SK-N-SH (cell line): ENCODE measurements at regions not wholly inside any gene's neighbourhood (a gene's known extent, or its start where the extent isn't known, plus 50 kb on each side); places are given as distances from the start of the nearest gene placed in this dataset.

Source experiments
- CTCF ChIA-PET: fragments of 300-600, 350-600 bp; formaldehyde crosslinking; extraction: SDS; loops from one replicate; lab custom pipeline; 2021; lab: Yijun Ruan, JAX
- POLR2A ChIA-PET: fragments of 350-600 bp; sonication (Branson Sonifier 250); formaldehyde crosslinking; extraction: SDS; loops from one replicate; lab custom pipeline; 2020; ENCODE audit warnings: antibody characterized with exemption, inconsistent platforms; lab: Yijun Ruan, JAX
- DNase-seq: peaks from one replicate; pipeline ENCODE4 v3.0.0; 2012
- H2AFZ ChIP-seq: fragments of 200-600 bp; sonication (generic); 2 replicates; pipeline ENCODE4 v1.8.1; 2016; ENCODE audit warnings: antibody characterized with exemption, mild to moderate bottlenecking, low read depth
- H3F3A ChIP-seq: fragments of 200-600 bp; sonication (generic); replicated peaks from 2 replicates; pipeline ENCODE3; 2016; ENCODE audit warnings: antibody characterized with exemption, mild to moderate bottlenecking; ENCODE audit not compliant: insufficient read depth
- H3K27ac ChIP-seq, 2 experiments: fragments of 200-500 bp in 1 of 2; fragments of 200-600 bp in 1 of 2; sonication (Bioruptor generic) in 1 of 2; sonication (generic), shearing (Covaris generic) in 1 of 2; 2 replicates each; pipeline versions ENCODE4 v1.5.1 to v1.6.1; 2014 to 2016; ENCODE audit warnings: low read depth in 2 of 2, inconsistent platforms in 1 of 2, low read length in 1 of 2, mild to moderate bottlenecking in 1 of 2, mixed read lengths in 1 of 2
- H3K27me3 ChIP-seq: fragments of 200-600 bp; sonication (generic), shearing (Covaris generic); 2 replicates; pipeline ENCODE4 v1.6.1; 2016; ENCODE audit warnings: mixed run types; ENCODE audit not compliant: insufficient read depth
- H3K36me3 ChIP-seq, 2 experiments: fragments of 200-500 bp in 1 of 2; fragments of 200-600 bp in 1 of 2; sonication (Bioruptor generic) in 1 of 2; sonication (generic) in 1 of 2; replicated peaks in 1 of 2; 2 replicates each; pipeline versions ENCODE3 to v1.5.1; 2014 to 2016; ENCODE audit warnings: low read length in 1 of 2, mild to moderate bottlenecking in 1 of 2; ENCODE audit not compliant: insufficient read depth in 2 of 2, control insufficient read depth in 1 of 2
- H3K4me1 ChIP-seq, 2 experiments: fragments of 200-500 bp in 1 of 2; fragments of 200-600 bp in 1 of 2; sonication (Bioruptor generic) in 1 of 2; sonication (generic), shearing (Covaris generic) in 1 of 2; 2 replicates each; pipeline versions ENCODE4 v1.5.1 to v1.6.1; 2014 to 2016; ENCODE audit warnings: low read depth in 1 of 2, low read length in 1 of 2, mixed run types in 1 of 2; ENCODE audit not compliant: insufficient read depth in 2 of 2, control insufficient read depth in 1 of 2
- H3K4me2 ChIP-seq: fragments of 200-600 bp; sonication (generic), shearing (Covaris generic); 2 replicates; pipeline ENCODE4 v1.6.1; 2017; ENCODE audit warnings: mixed run types
- H3K4me3 ChIP-seq, 2 experiments: fragments of 200-500 bp in 1 of 2; fragments of 200-600 bp in 1 of 2; sonication (Bioruptor generic) in 1 of 2; sonication (generic), shearing (Covaris generic) in 1 of 2; 2 replicates each; pipeline versions ENCODE4 v1.5.1 to v1.8.1; 2014 to 2016; ENCODE audit warnings: low read depth in 2 of 2, inconsistent platforms in 1 of 2, low read length in 1 of 2, mild to moderate bottlenecking in 1 of 2, mixed read lengths in 1 of 2, moderate library complexity in 1 of 2
- H3K79me2 ChIP-seq: fragments of 200-600 bp; sonication (generic); 2 replicates; pipeline ENCODE4 v1.8.1; 2017; ENCODE audit warnings: mild to moderate bottlenecking; ENCODE audit not compliant: insufficient read depth
- H3K9ac ChIP-seq: fragments of 200-600 bp; sonication (generic); 2 replicates; pipeline ENCODE4 v1.6.1; 2017; ENCODE audit warnings: mixed run types
- H3K9me2 ChIP-seq: fragments of 200-600 bp; sonication (generic); 2 replicates; pipeline ENCODE4 v1.6.1; 2017; ENCODE audit warnings: mixed run types
- H3K9me3 ChIP-seq: fragments of 200-600 bp; sonication (generic); 2 replicates; pipeline ENCODE4 v1.6.1; 2017; ENCODE audit warnings: mixed run types, mild to moderate bottlenecking, moderate library complexity
- H4K20me1 ChIP-seq: fragments of 200-600 bp; sonication (generic); 2 replicates; pipeline ENCODE4 v1.6.1; 2017; ENCODE audit warnings: mild to moderate bottlenecking, mixed run types; ENCODE audit not compliant: insufficient read depth
- CHD2 ChIP-seq: fragments of 150-350 bp; IDR thresholded peaks from 2 replicates; pipeline ENCODE4 v1.6.1; 2018; ENCODE audit warnings: low read length; ENCODE audit not compliant: partially characterized antibody
- EP300 ChIP-seq, 2 experiments: IDR thresholded peaks; 2 replicates each; pipeline versions ENCODE4 v1.4.0 to v1.6.1; 2012; ENCODE audit warnings: borderline replicate concordance in 1 of 2, low read depth in 1 of 2, low read length in 1 of 2
- EZH2phosphoT487 ChIP-seq: fragments of 200-600 bp; sonication (generic); IDR thresholded peaks from 2 replicates; pipeline ENCODE4 v1.6.1; 2017; ENCODE audit warnings: low read depth, mixed run types, mild to moderate bottlenecking, antibody characterized with exemption, moderate library complexity, borderline replicate concordance
- FOSL2 ChIP-seq: IDR thresholded peaks from 2 replicates; pipeline ENCODE4 v1.4.0; 2012; ENCODE audit warnings: low read depth, mild to moderate bottlenecking, moderate library complexity, borderline replicate concordance
- GATA2 ChIP-seq: sonication (generic); formaldehyde crosslinking; IDR thresholded peaks from 2 replicates; pipeline ENCODE4 v1.5.0; 2020; ENCODE audit warnings: mild to moderate bottlenecking, missing genetic modification reagents
- JUND ChIP-seq: IDR thresholded peaks from 2 replicates; pipeline ENCODE4 v1.4.0; 2012
- MEF2A ChIP-seq: IDR thresholded peaks from 2 replicates; pipeline ENCODE4 v1.4.0; 2012; ENCODE audit warnings: low read depth, borderline replicate concordance
- MXI1 ChIP-seq: IDR thresholded peaks from 2 replicates; pipeline ENCODE4 v1.6.1; 2012; ENCODE audit warnings: mild to moderate bottlenecking, low read depth, low read length, improper control_type of control experiment
- NRF1 ChIP-seq: IDR thresholded peaks from 2 replicates; pipeline ENCODE4 v1.6.1; 2012; ENCODE audit warnings: low read depth, mild to moderate bottlenecking, low read length
- RCOR1 ChIP-seq: fragments of 150-350 bp; IDR thresholded peaks from 2 replicates; pipeline ENCODE4 v1.6.1; 2017; ENCODE audit warnings: antibody characterized with exemption, low read length
- TCF12 ChIP-seq: IDR thresholded peaks from 2 replicates; pipeline ENCODE4 v1.4.0; 2012
- WGBS: methylation state at CpG from one replicate; pipeline ENCODE4 v1.1.6; 2017; ENCODE audit warnings: low lambda C conversion rate; 5-methylcytosine and 5-hydroxymethylcytosine counted together
- TF ChIP-seq, protein P1 (sequence below): fragments of 150-350 bp; IDR thresholded peaks from 2 replicates; pipeline ENCODE4 v1.6.1; 2016; ENCODE audit warnings: mild to moderate bottlenecking, low read depth, low read length
- TF ChIP-seq, protein P2 (sequence below): IDR thresholded peaks from 2 replicates; pipeline ENCODE4 v1.4.0; 2012; ENCODE audit warnings: low read depth
- TF ChIP-seq, protein P3 (sequence below): IDR thresholded peaks from 2 replicates; pipeline ENCODE4 v1.4.0; 2012; ENCODE audit warnings: low read depth, borderline replicate concordance
- TF ChIP-seq, protein P4 (sequence below): fragments of 150-350 bp; IDR thresholded peaks from 2 replicates; pipeline ENCODE4 v1.6.1; 2017; ENCODE audit warnings: antibody characterized with exemption, low read length, low read depth, borderline replicate concordance

DNA sequence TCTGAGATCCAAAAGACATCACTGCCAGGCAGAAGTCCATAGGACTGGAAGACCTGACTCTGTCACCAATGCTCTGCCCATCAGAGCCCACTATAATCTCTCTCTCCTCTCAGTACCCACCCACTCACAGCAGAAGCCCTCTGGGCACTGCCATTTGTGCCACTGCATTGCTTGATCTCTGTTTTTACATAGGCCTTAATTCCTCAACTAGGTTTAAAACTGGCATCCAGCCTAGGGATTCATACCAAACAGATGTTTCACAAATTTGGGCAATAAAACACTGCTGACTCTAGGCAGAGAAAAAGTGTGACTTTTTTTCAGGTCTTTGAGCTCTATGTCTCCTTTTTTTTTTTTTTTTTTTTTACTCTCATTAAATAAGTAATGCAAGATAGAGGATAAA is 91.1 kb upstream of the RANBP3L start:
- no peaks in the 10 kb centered on the region for H3K36me3 ChIP-seq
- DNase-seq = peak; percentile 28
- H3K79me2 ChIP-seq = no peaks in the 10 kb centered on the region; the same call in 1 of the 2 replicates
- H3K9me3 ChIP-seq = no peaks in the 10 kb centered on the region
- no peak overlapping the region for H3K9ac ChIP-seq
- ChIA-PET CTCF (interaction anchor here (1.7 kb wide), 1 partner anchor 21 kb away, joined by 5 read pairs; no protein-coding TSS in a partner anchor), POLR2A (no interaction called here)
- TF ChIP-seq MEF2A (no peak), EP300 (IDR thresholded peaks at IDR 0.05; ENCODE audit: borderline replicate concordance in 1 of 2, low read depth in 1 of 2, low read length in 1 of 2) (0 out of 4 replicates have a peak, but pooled peaks of 1 of the 2 experiments have one; percentile 8)
- peaks cover 9% of the 10 kb centered on the region; the same call in 1 of the 2 replicates for H3K27me3 ChIP-seq
- H3F3A ChIP-seq = no peaks in the 10 kb centered on the region
- no peak overlapping the region for H2AFZ ChIP-seq
- H3K27ac ChIP-seq = no peak overlapping the region
- H4K20me1 ChIP-seq = no peaks in the 10 kb centered on the region
- H3K9me2 ChIP-seq = no peaks in the 10 kb centered on the region
- H3K4me1 ChIP-seq = peaks cover 3 to 5% of the 10 kb centered on the region in 2 experiments; a peak in 2 of 4 replicates
- H3K4me2 ChIP-seq = no peak overlapping the region
- H3K4me3 ChIP-seq = no peak overlapping the region

DNA sequence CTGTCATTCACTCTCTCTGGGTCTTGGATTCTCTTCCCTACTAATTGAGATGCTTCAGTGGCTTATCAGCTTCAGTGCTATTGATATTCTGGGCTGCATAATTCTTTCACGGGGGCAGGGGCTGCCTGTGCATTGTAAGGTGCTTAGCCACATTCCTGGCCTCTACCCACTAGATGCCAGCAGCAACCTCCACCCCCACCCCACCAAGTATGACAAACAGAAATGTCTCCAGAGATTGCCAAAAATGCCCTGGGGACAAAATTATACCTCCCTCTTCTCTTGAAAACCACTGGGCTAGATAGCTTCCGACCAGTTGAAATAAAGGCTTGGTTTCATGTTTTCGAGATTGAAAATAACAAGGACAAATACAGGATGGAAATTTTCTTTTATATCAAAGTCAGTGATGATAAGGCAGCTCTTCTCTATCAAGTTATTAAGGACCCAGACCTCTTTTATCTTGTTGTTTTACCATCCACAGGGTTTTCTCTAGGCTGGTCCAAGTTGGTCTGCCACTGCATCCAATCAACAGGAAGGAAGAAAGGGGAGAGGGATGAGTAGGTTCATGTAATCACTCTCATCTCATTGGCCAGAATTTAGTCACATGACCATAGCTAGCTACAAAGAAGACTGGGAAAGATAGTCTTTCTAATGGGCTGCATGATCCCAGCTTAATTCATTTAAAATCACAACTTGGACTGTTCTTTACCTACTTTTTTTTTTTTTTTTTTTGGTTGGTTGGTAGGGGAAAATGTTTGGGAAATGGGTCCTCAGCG is 92.1 kb upstream of the RANBP3L start:
- POLR2A ChIA-PET = no interaction called here

More for the DNA sequence above, 92.1 kb upstream of the RANBP3L start:
- Histone ChIP-seq H3F3A (no peaks in the 10 kb centered on the region), H3K9me2 (no peaks in the 10 kb centered on the region)
- DNase-seq = no peak
- CTCF ChIA-PET = interaction anchor here (0.6 to 1.7 kb wide), 4 partner anchors 10 to 216 kb away, joined by 3 to 5 read pairs (median 4); no protein-coding TSS in a partner anchor
- no peak for TF ChIP-seq CHD2
- TF ChIP-seq JUND = no peak
- TF ChIP-seq, protein P1, sequence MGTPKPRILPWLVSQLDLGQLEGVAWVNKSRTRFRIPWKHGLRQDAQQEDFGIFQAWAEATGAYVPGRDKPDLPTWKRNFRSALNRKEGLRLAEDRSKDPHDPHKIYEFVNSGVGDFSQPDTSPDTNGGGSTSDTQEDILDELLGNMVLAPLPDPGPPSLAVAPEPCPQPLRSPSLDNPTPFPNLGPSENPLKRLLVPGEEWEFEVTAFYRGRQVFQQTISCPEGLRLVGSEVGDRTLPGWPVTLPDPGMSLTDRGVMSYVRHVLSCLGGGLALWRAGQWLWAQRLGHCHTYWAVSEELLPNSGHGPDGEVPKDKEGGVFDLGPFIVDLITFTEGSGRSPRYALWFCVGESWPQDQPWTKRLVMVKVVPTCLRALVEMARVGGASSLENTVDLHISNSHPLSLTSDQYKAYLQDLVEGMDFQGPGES = no peak
- no peak for TF ChIP-seq GATA2 (CRISPR knock-in tag)
- TF ChIP-seq, protein P2, sequence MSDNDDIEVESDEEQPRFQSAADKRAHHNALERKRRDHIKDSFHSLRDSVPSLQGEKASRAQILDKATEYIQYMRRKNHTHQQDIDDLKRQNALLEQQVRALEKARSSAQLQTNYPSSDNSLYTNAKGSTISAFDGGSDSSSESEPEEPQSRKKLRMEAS = no peak
- no peak for TF ChIP-seq FOSL2
- TF ChIP-seq, protein P3, sequence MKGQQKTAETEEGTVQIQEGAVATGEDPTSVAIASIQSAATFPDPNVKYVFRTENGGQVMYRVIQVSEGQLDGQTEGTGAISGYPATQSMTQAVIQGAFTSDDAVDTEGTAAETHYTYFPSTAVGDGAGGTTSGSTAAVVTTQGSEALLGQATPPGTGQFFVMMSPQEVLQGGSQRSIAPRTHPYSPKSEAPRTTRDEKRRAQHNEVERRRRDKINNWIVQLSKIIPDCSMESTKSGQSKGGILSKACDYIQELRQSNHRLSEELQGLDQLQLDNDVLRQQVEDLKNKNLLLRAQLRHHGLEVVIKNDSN = no peak
- TF ChIP-seq EP300 (IDR thresholded peaks at IDR 0.05; ENCODE audit: borderline replicate concordance in 1 of 2, low read depth in 1 of 2, low read length in 1 of 2) = no peak
- TF ChIP-seq EZH2phosphoT487 = no peak
- TF ChIP-seq MEF2A = no peak
- no peak for TF ChIP-seq TCF12
- no peak for TF ChIP-seq RCOR1
- TF ChIP-seq NRF1 = no peak
- TF ChIP-seq, protein P4, sequence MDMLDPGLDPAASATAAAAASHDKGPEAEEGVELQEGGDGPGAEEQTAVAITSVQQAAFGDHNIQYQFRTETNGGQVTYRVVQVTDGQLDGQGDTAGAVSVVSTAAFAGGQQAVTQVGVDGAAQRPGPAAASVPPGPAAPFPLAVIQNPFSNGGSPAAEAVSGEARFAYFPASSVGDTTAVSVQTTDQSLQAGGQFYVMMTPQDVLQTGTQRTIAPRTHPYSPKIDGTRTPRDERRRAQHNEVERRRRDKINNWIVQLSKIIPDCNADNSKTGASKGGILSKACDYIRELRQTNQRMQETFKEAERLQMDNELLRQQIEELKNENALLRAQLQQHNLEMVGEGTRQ = no peak
- TF ChIP-seq MXI1 = no peak
- TF ChIP-seq, all 33 proteins: peak for 0
- Histone ChIP-seq H3K36me3 (no peaks in the 10 kb centered on the region), H3K9me3 (no peaks in the 10 kb centered on the region), H3K4me3 (no peak overlapping the region), H3K27me3 (peaks cover 9% of the 10 kb centered on the region; the same call in 1 of the 2 replicates), H3K79me2 (no peaks in the 10 kb centered on the region; the same call in 1 of the 2 replicates), H3K27ac (no peak overlapping the region), H4K20me1 (no peaks in the 10 kb centered on the region), H2AFZ (no peak overlapping the region), H3K4me1 (peaks cover 3 to 5% of the 10 kb centered on the region in 2 experiments; a peak in 2 of 4 replicates), H3K9ac (no peak overlapping the region), H3K4me2 (no peak overlapping the region)
- 47% methylated on average over 4 of the region's 4 CpGs for WGBS
